BE2C (cell line): ENCODE measurements at regions not wholly inside any gene's neighbourhood (a gene's known extent, or its start where the extent isn't known, plus 50 kb on each side); places are given as distances from the start of the nearest gene placed in this dataset.

ENCODE experiments used
- DNase-seq: peaks from one replicate; pipeline ENCODE4 v3.0.0-alpha.2; 2020
- H3K27me3 ChIP-seq: fragments of 250-450 bp; sonication (Bioruptor Pico); 2 replicates; pipeline ENCODE4 v1.5.1; 2020; ENCODE audit warnings: mild to moderate bottlenecking
- H3K36me3 ChIP-seq: fragments of 250-450 bp; sonication (Bioruptor Pico); 2 replicates; pipeline ENCODE4 v1.5.1; 2020; ENCODE audit warnings: mild to moderate bottlenecking
- H3K4me1 ChIP-seq: fragments of 250-450 bp; sonication (Bioruptor Pico); 2 replicates; pipeline ENCODE4 v1.5.1; 2020
- H3K4me3 ChIP-seq: 2 replicates; pipeline ENCODE4 v1.5.1; 2011; ENCODE audit warnings: low read depth, low read length
- H3K9me3 ChIP-seq: fragments of 250-450 bp; sonication (Bioruptor Pico); 2 replicates; pipeline ENCODE4 v1.5.1; 2020
- CTCF ChIP-seq: IDR thresholded peaks from 2 replicates; pipeline ENCODE4 v1.5.1; 2012; ENCODE audit warnings: mild to moderate bottlenecking, low read depth, low read length

- Histone ChIP-seq H3K36me3 (no peaks in the 10 kb centered on the region), H3K4me3 (no peak overlapping the region), H3K27me3 (no peaks in the 10 kb centered on the region), H3K9me3 (no peaks in the 10 kb centered on the region), H3K4me1 (no peaks in the 10 kb centered on the region)
- DNase-seq: no peak
- no peak for TF ChIP-seq CTCF
Observed at GRCh38 chr4:152083338-152083737, 322.5 kb upstream of the GATB start.

- Histone ChIP-seq H3K36me3 (no peaks in the 10 kb centered on the region), H3K4me1 (no peaks in the 10 kb centered on the region), H3K27me3 (no peaks in the 10 kb centered on the region), H3K4me3 (no peak overlapping the region), H3K9me3 (no peaks in the 10 kb centered on the region)
- no peak for TF ChIP-seq CTCF
- no peak for DNase-seq
Observed at GRCh38 chr4:152081024-152081423, 320.2 kb upstream of the GATB start.

- no peak for TF ChIP-seq CTCF
- Histone ChIP-seq H3K4me3 (no peak overlapping the region), H3K4me1 (no peaks in the 10 kb centered on the region), H3K9me3 (no peaks in the 10 kb centered on the region), H3K36me3 (no peaks in the 10 kb centered on the region), H3K27me3 (peaks cover 4% of the 10 kb centered on the region; the same call in 1 of the 2 replicates)
- no peak for DNase-seq
Observed at GRCh38 chr4:152079543-152080293, 318.9 kb upstream of the GATB start.

- TF ChIP-seq CTCF: no peak
- H3K27me3 ChIP-seq: peaks cover 4% of the 10 kb centered on the region; the same call in 1 of the 2 replicates
Observed at GRCh38 chr4:152079079-152079478, 318.3 kb upstream of the GATB start.

GRCh38 chr4:152077582-152077981 lies 316.8 kb upstream of the GATB start:
- Histone ChIP-seq H3K36me3 (no peaks in the 10 kb centered on the region), H3K9me3 (no peaks in the 10 kb centered on the region), H3K27me3 (peaks cover 4% of the 10 kb centered on the region; the same call in 1 of the 2 replicates), H3K4me1 (peaks cover 3% of the 10 kb centered on the region; the same call in 1 of the 2 replicates), H3K4me3 (no peak overlapping the region)
- no peak for DNase-seq
- no peak for TF ChIP-seq CTCF

More at GRCh38 chr4:152079079-152079478, 318.3 kb upstream of the GATB start:
- no peak overlapping the region for H3K4me3 ChIP-seq
- H3K4me1 ChIP-seq: no peaks in the 10 kb centered on the region
- no peaks in the 10 kb centered on the region for H3K36me3 ChIP-seq
- no peaks in the 10 kb centered on the region for H3K9me3 ChIP-seq
- no peak for DNase-seq

- H3K4me1 ChIP-seq: peaks cover 3% of the 10 kb centered on the region; the same call in 1 of the 2 replicates
- no peaks in the 10 kb centered on the region for H3K36me3 ChIP-seq
- no peaks in the 10 kb centered on the region for H3K9me3 ChIP-seq
- H3K27me3 ChIP-seq: peaks cover 4% of the 10 kb centered on the region; the same call in 1 of the 2 replicates
- no peak for TF ChIP-seq CTCF
- no peak overlapping the region for H3K4me3 ChIP-seq
- no peak for DNase-seq
Observed at GRCh38 chr4:152075253-152075928, 314.6 kb upstream of the GATB start.
